ENCODE measurements at regions not wholly inside any gene's neighbourhood (a gene's known extent, or its start where the extent isn't known, plus 50 kb on each side); places are given as distances from the start of the nearest gene placed in this dataset.

- DNase-seq = no peak
Measured at GRCh38 chr13:103308667-103309066, 242.4 kb upstream of the SLC10A2 start.

GRCh38 chr13:103306163-103306562, 239.9 kb upstream of the SLC10A2 start:
- no peak for DNase-seq

DNA sequence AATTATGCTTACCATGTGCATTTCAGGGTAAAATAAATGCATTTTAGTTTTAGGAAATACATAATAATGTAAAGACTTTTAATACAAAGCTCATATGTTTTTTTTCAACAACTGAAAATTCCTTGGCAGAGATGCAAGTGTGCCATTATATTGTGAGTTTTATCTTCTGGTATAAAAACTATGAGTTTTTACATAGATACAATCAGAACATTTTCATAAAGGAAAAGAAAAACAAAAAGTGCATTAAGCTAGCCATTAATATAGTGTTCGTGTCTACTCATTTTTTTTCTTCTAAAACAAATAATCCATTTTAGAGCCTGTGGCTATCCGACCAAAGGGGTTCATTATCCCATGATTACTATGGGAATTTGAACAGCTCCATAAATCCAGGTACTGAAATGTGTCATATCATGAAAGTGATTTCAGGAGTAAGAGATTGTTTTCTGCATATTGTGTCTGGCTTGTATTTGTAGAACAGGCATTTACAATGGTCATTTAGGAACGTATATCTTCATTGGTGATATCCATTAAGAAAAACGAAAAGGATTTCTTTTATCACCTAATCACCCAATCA, 236.9 kb upstream of the SLC10A2 start:
- DNase-seq = no peak

- DNase-seq = no peak
Measured at GRCh38 chr13:103302676-103303075, 236.5 kb upstream of the SLC10A2 start.

GRCh38 chr13:103299079-103299478, 232.9 kb upstream of the SLC10A2 start:
- no peak for DNase-seq

GRCh38 chr13:103297083-103297482, 230.9 kb upstream of the SLC10A2 start:
- DNase-seq = no peak

DNA sequence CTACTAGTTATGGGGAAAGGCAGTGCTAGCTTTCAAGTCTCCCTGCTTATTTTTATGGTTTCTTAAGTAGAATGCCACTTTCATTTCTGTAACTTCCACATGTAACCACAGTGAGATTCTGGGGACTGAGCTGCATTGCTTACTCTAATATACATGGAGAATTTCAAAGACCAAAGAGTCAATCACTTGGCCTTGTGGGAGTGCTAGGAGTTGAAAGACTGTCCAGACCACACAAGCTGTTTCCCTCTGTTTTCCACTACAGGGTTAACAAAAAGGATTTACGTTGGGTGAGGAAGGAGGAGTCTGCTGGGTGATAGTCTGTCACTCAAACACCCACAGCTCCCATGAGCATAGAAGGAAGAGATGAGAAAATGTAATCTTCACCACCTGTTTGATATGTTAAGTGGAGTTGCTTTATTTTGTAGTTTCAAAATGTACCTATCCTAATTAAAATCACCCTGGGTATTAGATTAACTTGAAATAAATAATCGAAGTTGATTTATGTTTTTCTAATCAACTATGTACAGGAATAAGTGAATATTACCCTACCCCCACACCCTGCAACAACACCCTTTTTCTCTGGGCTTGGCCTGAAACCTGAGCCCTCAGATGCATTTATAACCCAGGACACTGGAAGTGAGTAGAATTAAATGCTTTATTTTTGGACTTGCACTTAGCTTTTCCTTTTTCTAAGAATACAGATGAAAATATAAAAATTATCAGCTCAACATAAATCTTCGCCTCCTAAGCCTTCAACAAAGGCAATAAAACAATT, 225.8 kb upstream of the SLC10A2 start:
- DNase-seq = no peak

DNA sequence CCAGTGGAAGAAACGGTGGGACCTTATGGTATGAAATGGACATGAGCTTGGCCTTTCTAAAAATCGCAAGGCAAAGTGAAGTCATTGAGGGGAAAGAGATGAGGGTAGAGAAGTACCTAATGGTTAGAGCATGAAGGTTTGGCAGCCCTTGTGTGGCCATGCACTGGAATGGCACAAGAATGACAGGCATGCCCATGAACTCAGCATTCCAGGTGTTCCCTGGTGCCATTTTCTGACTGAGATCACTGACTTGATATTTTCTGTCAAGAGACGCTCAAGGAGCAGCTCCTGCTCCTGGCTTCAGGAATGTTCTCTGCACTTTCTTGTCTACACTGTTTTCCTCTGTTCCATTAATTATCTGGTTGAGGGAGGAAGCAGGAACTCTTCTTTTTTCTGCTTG, 225.0 kb upstream of the SLC10A2 start:
- DNase-seq = no peak

DNA sequence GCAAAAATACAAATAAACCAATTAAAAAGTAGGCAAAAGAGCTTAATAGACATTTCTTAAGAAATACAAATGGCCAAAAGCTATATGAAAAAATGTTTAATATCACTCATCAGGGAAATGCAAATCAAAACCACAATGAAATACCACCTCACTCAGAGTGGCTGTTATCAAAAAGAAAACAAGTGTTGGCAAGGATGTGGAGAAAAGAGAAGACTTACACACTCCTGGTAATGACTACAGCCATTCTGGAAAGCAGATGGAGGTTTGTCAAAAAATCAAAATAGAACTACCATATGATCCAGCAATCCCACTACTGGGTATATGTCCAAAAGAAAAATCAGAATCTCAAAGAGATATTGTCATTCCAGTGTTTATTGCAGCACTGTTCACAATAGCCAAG, 223.5 kb upstream of the SLC10A2 start:
- DNase-seq = no peak

DNA sequence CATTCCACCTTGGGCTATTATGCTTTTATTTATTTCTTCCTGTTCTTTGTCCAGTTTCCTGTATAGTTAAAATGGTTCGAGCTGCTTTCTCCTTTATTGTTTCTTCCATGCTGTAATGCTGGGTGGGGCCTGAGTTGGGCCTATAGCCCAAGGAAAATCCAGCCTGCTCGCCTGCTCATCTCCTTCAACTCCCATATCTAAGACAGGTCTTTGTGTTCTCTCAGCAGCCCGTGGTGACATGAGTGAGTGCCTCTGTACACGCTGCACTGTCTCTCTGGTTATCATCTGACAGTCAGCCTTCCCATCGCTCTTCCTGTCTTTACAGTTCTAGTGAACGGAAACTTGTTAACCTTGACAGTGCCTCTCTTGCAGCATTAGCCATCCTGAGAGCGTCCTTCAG, 221.9 kb upstream of the SLC10A2 start:
- no peak for DNase-seq

DNA sequence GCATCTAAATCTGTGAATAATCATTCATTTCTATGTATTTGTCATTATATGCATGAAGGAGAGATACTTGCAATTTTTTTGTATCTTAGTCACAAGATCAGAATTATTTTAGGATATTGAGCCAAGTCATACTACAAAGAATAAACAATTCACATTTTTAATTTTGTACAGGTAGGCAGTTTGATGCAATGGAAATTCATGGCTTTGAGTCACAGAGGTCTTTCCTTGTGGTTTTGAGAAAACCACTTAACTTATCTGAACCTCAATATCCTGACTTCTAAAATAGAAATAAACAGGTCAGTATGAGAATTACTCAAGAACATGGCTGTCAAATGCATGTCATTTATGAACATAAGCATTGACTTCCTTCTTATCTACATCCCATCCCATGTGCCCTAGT, 221.4 kb upstream of the SLC10A2 start:
- DNase-seq = no peak

GRCh38 chr13:103284466-103284865, 218.2 kb upstream of the SLC10A2 start:
- no peak for DNase-seq

DNA sequence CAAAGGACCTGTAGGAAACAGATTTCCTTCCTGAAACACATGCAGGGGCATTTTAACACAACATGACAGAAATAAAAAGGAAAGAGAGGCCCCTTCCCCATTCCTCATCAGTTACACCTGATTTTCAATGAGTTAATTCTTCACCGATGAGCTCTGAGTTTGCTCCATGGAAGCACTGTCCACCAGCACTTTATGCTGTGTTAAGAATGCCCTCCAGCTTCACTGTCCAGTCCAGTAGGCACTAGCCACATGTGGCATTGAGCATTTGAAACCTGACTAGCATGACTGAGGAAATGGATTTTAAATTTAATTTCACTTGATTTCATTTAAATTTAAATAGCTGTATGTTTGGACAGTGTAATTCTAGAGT, 217.2 kb upstream of the SLC10A2 start:
- no peak for DNase-seq

GRCh38 chr13:103282571-103283450, 216.6 kb upstream of the SLC10A2 start:
- no peak for DNase-seq

- no peak for DNase-seq
Measured at GRCh38 chr13:103277959-103278694, 211.9 kb upstream of the SLC10A2 start.

DNA sequence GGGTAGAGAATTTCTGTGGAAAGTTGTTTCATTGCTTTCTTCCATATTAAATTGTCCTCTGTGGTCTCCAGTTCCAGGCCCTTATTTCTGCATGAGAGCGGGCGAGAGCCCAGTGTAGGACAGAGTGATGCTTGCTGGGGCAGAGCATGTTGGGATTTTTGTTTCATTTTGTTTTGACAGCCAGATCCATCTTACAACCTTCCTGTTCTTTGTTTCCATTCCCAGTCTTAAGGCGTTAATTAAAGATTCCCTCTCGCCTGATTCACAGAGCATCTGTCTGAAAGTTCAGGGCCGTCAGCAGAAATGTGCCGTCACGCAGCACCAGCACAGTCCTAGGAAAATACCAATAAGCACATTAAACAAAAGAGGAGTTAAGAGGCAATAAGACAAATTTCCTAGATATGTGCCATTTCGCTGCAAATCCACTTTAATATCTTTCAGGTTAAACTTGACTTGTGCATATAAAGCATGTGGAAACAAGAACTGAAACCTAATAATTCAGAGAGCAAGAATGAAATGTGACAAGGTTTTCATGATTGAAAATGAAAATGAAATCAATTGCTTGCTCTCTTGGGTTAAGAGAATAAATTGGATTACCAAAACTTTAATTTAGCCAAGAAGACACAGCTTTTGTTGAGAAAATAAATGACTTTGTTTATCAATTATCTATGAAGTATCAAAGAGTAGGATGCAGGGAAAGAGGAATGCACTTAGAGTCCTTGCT, 210.7 kb upstream of the SLC10A2 start:
- no peak for DNase-seq

- DNase-seq = no peak
Measured at GRCh38 chr13:103275722-103276121, 209.5 kb upstream of the SLC10A2 start.

DNA sequence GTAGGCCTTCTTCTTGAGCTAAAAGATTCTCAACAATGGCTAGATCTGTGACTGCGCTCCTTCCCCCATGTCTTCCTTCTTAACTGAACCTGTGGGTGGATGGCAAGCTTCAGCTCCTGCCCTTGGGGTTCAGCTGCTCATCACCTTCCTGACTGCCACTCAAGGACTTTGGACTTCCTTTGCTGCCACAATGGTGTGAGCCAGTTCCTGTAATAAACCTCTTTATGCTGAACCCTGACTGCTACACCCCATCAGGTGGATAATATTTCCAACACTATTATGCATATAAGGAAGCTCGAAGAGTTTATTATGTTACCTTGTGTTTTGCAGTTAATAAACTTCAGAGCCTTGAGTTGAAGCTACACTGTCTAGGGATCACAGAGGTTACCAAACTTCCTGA, 208.9 kb upstream of the SLC10A2 start:
- DNase-seq = no peak

DNA sequence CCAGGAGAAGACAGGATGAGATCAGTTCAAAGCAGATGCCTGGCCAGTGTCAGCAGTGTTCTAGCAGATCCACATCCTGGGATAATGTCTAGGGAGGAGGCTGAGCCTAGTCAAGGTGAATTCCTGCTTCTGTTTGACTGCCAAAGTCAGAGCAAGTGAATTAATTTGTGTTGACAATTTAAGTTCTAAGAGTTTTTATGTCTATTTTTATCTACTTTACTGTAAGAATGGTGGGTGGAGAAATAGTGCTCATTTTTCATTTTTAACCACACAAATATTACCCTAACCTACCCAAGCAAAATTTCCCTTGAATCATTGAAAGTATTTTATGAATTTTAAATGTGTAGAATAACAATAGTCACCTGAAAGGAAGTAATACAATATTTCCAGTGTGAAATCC, 207.6 kb upstream of the SLC10A2 start:
- DNase-seq = no peak

- no peak for DNase-seq
Measured at GRCh38 chr13:103272770-103273169, 206.6 kb upstream of the SLC10A2 start.

DNA sequence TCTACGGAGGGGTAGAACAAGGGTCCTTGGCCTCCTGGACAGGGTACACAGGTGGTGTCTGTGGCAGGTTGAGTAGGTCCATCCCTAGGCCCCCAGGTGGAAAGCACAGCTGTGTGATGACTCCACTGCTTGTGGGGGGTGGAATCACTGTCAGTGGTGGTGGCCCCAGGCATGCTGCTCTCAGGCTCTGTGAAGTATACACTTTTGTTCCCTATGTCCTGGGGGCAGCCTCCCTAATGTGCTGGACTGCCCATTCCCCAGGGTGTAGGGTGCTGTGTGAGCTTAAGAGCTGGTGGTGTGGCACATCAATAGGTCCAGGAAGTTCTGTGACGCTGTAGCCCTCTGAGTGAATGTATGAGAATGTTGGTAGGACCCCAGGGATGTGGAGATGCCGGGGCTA, 197.2 kb upstream of the SLC10A2 start:
- no peak for DNase-seq

DNA sequence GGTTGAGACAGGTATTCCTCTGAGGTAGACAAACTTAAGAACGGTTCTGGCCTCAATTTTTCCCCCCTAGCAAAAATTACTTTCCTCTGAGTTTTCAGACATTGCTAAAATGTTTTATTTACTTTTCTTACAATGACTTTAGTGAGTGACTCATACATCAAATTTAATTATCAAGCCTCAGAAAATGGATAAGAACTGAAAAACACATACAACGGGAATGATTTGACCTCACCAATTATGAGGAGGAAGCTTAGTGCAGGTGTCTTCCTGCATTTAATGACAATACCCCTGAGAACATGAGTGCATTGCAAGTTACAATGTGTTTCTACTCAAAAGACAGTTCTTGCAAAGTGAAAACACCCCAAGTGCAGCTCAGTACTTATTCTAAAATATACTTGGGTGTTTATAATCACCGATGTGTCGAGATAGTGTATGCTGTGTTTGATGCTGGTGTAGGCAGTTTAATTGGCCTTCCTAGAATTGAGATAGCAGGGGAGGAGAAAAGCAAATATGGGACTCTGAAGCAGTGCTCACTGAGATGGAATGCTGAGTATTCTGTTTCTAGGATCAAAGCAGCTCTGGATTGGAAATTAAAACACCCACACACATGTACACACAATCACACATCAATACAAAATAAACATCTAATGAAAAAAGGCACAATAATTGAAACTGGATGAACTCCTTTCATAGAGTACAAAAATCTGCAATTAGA, 189.5 kb upstream of the SLC10A2 start:
- no peak for DNase-seq
